Astrocyte of the spinal cord (primary cell): ENCODE measurements at regions not wholly inside any gene's neighbourhood (a gene's known extent, or its start where the extent isn't known, plus 50 kb on each side); places are given as distances from the start of the nearest gene placed in this dataset.
"Not testable (repeated sequence)": the region's sequence is repeated elsewhere in the genome, so short reads cannot be mapped to it uniquely, and the experiment has no call there.

ENCODE experiments used
- DNase-seq: peaks from one replicate; pipeline ENCODE4 v3.0.0; 2011; ENCODE audit warnings: low read depth, low spot score
- H3K4me3 ChIP-seq: 2 replicates; pipeline ENCODE4 v1.5.1; 2011; ENCODE audit warnings: low read depth, mild to moderate bottlenecking, low read length, moderate library complexity
- in situ Hi-C: cut with HindIII; loops from 2 replicates; pipeline ENCODE4 v1.10.0; 2017; ENCODE audit warnings: low sequenced_read_pairs
- TF ChIP-seq, protein P1 (sequence below): IDR thresholded peaks from 2 replicates; pipeline ENCODE4 v1.5.1; 2012; ENCODE audit warnings: low read depth, mild to moderate bottlenecking, low read length, inconsistent platforms

DNA sequence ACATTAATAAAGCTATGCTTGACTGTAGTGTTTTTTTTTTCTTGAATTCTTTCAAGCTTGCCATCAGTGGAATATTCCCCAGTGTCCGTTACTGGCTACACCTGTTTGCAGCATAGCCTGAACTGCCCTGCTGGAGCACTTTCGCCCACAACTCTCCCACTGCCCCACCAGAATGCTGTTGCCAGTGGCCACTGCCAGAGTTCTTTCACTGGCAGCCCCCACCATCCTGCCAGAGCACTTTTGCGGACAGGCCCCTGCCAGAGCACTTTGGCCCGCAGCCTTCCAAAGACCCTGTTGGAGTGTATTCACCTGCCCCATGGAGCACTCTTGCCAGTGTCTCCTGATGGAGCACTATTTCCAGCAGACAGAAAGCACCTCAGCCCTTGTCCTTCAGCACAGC lies 452.3 kb upstream of the GRID2 start:
- DNase-seq, result no peak
- no peak overlapping the region for H3K4me3 ChIP-seq
- TF ChIP-seq, protein P1, sequence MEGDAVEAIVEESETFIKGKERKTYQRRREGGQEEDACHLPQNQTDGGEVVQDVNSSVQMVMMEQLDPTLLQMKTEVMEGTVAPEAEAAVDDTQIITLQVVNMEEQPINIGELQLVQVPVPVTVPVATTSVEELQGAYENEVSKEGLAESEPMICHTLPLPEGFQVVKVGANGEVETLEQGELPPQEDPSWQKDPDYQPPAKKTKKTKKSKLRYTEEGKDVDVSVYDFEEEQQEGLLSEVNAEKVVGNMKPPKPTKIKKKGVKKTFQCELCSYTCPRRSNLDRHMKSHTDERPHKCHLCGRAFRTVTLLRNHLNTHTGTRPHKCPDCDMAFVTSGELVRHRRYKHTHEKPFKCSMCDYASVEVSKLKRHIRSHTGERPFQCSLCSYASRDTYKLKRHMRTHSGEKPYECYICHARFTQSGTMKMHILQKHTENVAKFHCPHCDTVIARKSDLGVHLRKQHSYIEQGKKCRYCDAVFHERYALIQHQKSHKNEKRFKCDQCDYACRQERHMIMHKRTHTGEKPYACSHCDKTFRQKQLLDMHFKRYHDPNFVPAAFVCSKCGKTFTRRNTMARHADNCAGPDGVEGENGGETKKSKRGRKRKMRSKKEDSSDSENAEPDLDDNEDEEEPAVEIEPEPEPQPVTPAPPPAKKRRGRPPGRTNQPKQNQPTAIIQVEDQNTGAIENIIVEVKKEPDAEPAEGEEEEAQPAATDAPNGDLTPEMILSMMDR, result no peak
- in situ Hi-C loops, result no loop called here

DNA sequence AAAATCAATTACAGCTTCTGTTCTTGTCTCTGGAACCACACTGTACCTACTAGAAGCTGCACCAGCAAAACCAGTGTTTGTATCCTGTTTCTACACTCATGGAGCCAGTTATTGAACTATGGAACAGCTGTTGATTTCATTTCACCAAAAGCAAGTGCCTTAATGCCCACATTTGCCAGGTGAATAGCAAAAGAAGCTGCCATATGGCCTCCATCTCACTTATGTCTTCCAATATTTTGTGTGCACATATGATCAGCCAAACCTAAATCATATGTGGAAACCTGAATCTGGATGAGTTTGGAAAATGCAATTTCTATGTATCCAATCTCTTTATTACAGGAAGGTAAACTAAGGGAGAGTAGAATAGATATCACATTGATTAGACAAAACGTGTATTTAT lies 415.8 kb upstream of the GRID2 start:
- TF ChIP-seq, protein P1, result no peak
- in situ Hi-C loops, result no loop called here
- DNase-seq, result no peak
- no peak overlapping the region for H3K4me3 ChIP-seq

DNA sequence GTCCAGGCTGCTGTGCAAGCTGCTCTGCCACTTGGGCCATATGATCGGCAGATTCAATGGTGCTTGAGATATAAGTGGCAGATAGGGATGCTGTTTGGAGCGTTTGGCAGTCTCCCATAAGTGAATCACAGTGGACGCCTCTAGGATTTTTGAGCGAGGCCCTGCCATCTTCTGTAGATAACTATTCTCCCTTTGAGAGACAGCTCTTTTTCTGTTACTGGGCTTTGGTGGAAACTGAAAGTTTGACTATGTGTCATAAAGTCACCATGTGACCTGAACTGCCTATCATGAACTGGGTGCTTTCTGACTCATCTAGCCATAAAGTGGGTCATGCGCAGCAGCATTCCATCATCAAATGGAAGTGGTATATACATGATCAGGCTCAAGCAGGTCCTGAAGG lies 412.5 kb upstream of the GRID2 start:
- in situ Hi-C loops, DNase-seq, H3K4me3 ChIP-seq: not testable (repeated sequence)

DNA sequence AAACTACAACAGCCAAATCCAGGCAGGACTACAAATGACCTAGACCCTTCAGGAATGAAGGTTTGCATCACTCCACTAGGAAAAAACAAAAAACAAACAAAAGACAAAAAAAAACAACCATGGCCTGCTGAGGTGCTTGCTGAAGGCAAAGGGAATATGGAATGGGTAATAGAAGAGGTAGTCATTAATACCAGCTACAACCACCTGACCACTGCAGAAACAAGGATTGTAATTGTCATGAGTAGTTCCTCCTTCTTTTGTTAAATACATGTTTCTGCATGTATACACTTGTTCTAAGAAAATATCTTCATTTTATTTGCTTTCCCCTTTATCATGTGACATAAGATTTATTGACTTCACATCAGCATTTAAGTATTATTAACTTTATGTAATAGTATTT lies 409.8 kb upstream of the GRID2 start:
- no peak for DNase-seq
- in situ Hi-C loops, result no loop called here
- H3K4me3 ChIP-seq, result no peak overlapping the region
- TF ChIP-seq, protein P1, result no peak

DNA sequence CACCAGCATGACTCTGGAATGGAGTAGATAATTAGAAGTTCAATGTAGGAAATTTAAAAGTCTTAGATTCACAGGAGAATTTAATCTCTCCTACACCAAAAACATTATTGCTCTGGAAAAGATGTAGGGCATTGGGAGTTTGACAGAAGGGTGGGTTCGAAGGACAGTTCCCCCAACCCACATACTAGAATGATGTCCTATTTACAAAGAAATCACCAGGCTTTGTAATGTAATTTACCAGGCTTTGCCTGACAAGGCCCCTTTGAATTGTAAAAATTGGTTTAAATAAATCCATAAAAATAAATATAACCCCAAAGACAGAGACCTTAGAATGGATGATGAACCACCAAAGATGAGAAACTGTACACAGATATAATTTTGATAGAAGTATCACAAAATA lies 399.2 kb upstream of the GRID2 start:
- DNase-seq, result no peak
- in situ Hi-C loops, result no loop called here
- H3K4me3 ChIP-seq, result no peak overlapping the region
- TF ChIP-seq, protein P1, result no peak

DNA sequence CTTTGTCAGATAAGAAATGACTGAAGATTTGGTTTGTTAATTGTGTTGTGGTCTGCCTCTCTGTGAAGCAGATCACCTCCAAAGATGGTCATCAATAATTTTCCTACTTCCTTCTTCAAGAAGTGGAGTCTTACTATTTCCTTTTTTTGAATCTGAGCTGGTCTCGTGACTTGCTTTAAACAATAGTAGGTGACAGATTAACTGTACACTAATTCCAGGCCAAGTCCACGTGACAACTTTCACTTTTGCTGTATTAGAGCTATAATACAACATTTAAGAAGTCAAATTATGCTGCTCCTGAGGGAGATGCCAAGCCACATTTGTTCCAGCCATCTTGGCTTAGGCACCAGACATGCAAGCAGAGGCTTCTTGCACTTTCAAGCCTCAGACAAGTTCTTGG lies 393.8 kb upstream of the GRID2 start:
- TF ChIP-seq, protein P1, result no peak
- no peak for DNase-seq
- in situ Hi-C loops, result no loop called here
- no peak overlapping the region for H3K4me3 ChIP-seq

DNA sequence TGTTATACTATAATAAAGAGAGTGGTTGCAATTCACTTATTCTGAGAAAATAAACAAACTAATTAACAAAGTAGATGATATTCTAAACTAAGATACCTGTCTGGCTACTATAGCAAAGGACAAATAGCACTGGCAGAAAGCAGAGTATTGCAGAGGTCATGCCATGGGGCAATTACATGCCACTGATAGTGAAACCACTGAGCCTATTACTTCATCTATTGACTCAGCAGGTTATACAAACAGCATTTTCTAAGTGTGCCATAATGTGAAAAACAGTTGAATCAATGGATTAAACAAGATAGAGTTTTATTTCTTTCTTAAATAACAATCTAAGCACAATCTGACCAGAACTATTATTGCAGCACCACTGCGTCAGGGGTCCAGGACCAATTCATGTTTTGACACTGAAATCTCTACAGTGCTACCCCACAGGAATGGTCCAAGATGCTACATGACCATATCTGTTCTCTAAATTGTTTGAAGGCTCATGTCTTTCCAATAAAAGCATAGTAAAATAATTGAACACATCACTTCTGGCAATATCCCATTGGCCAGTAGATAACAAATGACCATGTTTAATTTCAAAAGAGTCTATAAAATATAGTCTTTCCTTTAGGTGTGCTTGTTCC lies 389.5 kb upstream of the GRID2 start:
- in situ Hi-C loops, result no loop called here
- TF ChIP-seq, protein P1, result no peak
- no peak for DNase-seq
- no peak overlapping the region for H3K4me3 ChIP-seq
